GM20000 (cell line): ENCODE measurements at regions not wholly inside any gene's neighbourhood (a gene's known extent, or its start where the extent isn't known, plus 50 kb on each side); places are given as distances from the start of the nearest gene placed in this dataset.

Source experiments
- DNase-seq: peaks from one replicate; pipeline ENCODE4 v3.0.0; 2012; ENCODE audit warnings: low spot score
- CTCF ChIP-seq: IDR thresholded peaks from 2 replicates; pipeline ENCODE4 v1.5.1; 2012; ENCODE audit warnings: mild to moderate bottlenecking, control low read depth; ENCODE audit errors: extremely low read depth, missing control alignments

- no peak for DNase-seq
- TF ChIP-seq CTCF: no peak
Measured at GRCh38 chr3:36192901-36193300, 187.4 kb upstream of the STAC start.

- no peak for DNase-seq
- no peak for TF ChIP-seq CTCF
Measured at GRCh38 chr3:36193448-36193847, 186.9 kb upstream of the STAC start.

GRCh38 chr3:36196058-36196457 is 184.2 kb upstream of the STAC start:
- no peak for TF ChIP-seq CTCF
- DNase-seq: no peak

GRCh38 chr3:36197151-36197550 is 183.2 kb upstream of the STAC start:
- TF ChIP-seq CTCF: no peak
- no peak for DNase-seq

- no peak for TF ChIP-seq CTCF
- DNase-seq: no peak
Measured at GRCh38 chr3:36201546-36201945, 178.8 kb upstream of the STAC start.

GRCh38 chr3:36206956-36207580 is 173.2 kb upstream of the STAC start:
- no peak for TF ChIP-seq CTCF
- DNase-seq: no peak

- TF ChIP-seq CTCF: no peak
- DNase-seq: no peak
Measured at GRCh38 chr3:36210840-36211651, 169.3 kb upstream of the STAC start.
